ENCODE measurements at regions not wholly inside any gene's neighbourhood (a gene's known extent, or its start where the extent isn't known, plus 50 kb on each side); places are given as distances from the start of the nearest gene placed in this dataset.
"Not testable (repeated sequence)": the region's sequence is repeated elsewhere in the genome, so short reads cannot be mapped to it uniquely, and the experiment has no call there.

DNA sequence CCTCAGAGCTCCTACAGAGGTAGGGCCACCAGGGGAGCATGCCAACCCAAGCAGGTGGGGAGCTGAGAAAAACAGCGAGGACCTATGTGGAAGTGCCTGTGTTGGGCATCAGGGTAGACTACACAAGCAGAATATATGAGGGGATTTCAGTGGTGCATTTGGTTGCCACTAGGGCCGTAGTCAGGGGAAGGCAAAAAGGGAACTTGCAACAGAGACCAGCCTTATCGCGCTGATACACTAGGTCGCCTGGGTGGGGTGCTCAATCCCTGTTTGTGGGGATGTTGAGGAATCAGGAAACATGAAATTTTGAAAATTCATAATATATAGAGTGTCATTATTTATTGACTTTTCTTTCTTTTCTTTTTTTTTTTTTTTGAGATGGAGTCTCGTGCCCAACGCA lies 370.9 kb upstream of the PRR16 start:
- no peak for DNase-seq

DNA sequence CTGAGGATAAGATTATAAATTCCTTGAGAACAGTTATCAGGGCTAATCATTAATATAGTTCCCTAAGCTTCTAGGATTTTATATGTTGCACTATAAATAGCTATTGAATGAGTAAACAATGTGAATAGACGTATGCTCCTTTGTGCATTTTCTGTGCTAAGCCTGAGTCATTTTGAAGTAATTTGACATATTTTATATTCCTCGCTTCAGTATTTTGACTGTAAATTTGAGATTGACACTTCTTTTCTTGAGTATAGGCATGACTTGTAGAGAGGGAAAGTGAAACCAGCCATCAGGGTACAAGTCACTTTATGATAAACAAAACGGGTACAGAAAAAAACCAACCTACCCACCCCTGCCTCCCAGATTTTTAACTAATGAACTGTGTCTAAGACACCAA lies 367.7 kb upstream of the PRR16 start:
- DNase-seq: no peak

DNA sequence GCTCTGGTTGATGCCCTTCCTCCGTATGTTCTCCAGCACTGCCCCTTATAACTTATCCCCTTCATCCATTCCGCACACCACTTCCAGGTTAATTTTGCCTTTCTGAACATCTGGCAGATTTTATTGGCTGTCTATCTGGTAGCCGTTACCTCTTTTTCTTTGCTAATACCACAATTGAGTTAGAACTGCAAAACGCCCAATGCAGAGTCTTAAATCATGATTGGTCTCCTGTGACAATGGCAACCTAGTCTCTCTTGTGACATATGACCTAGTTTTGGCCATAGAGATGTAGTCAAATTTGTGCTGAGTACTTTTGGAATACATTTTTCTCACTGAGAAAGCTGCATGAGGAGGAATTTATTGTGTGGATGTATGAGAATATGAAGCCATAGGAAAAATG lies 365.7 kb upstream of the PRR16 start:
- DNase-seq: no peak

DNA sequence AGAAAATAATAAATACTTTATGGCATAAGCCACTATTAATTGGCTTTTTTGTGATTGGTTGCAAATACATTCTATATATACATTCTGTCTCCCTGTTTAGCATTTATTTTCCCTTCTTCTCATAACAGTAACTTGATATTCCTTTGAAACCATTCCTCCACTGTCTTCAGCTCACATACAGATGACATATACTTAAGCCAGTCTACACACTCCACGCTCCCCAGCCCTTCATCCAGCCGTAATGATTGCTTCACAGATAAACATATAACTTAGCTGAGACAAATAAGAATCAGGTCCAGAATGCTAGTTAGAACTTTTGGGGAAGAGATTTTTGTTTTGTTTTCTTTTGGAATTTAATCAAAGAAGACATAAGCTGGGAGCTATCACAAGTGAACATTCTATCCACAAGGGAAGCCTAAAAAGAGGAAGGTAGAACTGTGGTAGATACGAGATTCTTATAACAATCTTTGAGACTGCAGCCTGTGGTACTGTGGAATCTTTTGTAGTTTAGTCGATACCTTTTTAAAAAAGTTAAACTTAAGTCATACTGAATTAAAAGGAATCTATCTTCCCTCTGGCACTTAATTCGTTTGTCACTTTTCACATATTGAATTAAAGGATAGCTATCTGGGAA lies 365.1 kb upstream of the PRR16 start:
- DNase-seq: no peak

DNA sequence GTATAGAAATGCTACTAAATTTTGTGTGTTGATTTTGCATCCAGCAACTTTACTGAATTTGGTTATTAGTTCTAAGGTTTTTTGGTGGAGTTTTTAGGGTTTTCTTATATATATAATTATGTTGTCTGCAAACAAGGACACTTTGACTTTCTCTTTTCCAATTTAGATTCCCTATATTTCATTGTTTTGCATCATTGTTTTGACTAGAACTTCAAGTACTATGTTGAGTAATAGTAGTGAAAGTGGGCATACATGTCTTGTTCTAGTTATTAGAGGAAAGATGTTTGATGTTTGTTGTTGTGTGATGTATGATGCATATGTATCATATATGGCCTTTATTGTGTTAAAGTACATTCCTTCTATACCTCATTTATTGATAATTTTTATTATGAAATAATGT lies 362.3 kb upstream of the PRR16 start:
- DNase-seq: no peak

DNA sequence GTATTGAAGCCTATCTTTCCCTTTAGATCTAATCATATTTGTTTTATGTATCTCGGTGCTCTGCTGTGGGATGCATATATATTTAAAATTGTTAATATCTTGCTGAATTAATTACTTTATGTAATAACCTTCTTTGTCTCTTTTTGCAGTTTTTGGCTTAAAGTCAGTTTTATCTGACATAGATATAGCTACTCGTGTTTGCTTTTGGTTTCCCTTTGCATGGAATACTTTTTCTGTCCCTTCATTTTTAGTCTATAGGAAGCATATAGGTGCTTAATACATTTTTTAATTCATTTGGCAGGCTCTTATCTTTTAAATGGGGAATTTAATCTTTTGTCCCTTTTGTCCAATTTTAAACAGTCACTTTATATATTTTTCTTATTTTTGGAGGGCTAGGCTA lies 360.6 kb upstream of the PRR16 start:
- no peak for DNase-seq

DNA sequence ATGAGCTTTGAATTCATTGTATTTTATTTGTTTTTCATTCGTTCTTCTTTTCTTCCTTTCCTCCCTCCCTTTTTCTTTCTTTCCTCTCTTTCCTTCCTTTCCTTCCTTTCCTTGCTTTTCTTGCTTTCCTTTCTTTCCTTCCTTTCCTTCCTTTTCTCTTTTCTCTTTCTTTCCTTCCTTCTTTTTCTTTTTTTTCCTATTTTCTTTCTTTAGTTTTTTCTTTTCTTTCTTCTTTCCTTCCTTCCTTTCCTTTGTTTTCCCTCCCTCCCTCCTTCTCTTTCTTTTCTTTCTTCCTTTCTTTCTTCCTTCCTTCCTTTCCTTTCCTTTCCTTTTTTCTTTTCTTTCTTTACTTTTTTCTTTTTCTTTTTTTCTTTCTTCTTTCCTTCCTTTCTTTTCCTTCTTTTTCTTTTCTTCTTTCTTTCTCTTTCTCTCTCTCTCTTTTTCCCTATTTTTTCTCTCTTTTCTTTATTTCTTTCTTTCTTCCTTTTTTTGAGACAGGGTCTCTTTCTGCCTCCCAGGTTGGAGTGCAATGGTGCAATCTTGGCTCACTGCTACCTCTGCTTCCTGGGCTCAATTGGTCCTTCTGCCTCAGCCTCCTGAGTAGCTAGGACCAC lies 357.1 kb upstream of the PRR16 start:
- no peak for DNase-seq

DNA sequence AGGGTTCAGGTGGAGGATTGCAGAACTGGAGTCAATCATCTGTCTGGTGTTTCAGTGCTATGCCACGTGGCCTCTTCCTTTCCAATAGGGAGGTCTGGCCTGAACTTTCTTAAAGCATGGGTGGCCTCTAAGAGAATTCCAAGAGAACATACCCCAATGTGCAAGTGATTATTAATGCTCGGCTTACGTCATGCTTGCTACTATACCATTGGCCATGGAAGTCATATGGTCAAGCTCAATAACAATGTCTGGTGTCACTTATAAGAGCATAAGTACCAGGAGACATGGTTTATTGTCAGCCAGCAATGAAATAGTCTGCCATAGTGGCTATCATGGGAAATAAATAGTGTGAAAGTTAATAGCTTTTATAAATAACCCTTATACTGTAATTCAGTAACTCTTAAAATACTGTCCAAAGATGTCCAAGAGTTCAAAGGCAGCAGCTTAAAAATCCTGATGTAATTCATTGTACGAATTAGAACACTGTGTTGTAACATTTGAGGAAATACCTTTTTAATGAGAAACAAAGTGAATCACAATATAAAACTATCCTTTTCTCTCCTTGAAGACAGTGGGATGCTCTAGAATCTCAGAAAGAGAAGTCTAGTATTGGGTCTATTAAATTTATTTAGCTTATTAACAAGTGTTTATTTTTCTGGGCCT lies 355.4 kb upstream of the PRR16 start:
- no peak for DNase-seq

DNA sequence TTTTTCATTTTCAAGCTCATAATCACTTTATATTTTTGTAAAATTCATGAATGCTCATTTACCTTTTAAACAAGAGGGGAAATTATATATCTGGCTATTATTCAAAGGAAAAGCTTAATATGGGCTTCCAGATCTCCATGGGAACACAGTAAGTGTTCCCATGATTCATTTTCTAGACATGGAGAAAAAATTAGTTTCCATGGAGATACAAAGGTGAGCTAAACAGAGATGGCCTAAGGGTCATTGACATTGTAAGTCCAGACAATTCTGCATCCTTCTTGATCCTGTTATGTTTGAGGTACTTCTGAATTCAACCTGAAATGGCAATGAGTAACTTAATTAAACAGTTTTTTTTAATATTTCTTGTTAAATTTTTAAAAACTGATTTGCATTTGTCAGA lies 341.4 kb upstream of the PRR16 start:
- no peak for DNase-seq

DNA sequence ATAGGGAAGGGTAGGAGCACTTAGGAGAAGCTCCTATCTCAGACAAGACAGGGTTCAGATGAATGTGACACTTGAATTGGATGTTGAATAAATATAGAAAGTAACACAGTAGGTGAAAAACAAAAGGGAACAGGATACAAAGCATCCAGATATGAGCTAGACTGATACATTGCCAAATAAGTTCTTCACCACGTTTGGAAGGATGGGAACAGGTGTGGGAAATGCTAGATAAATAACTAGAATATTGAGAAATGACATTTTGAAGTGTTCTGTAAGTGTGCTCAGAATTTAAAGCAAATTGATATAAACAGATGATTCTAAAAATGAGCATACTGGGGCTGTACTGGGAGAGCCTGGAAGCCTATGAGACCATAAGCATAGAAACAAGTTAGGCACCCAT lies 340.1 kb upstream of the PRR16 start:
- no peak for DNase-seq

DNA sequence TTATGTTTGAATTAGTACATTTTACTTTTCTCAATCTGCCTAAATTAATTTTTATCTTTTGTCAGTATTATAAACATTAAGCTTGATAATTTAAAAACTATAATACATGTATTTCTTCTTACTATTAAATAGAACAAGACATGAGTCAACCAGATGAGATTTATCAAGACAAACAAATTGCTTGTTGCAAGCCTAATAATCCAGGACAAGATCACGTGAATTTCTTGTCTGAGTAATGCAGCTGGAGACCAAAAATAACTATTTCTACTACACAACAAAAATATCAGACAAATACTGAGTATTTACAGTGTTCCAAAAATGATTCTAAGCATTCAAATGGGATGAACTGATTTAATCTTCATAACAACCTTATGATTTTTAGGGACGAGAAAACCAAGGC lies 339.1 kb upstream of the PRR16 start:
- no peak for DNase-seq

DNA sequence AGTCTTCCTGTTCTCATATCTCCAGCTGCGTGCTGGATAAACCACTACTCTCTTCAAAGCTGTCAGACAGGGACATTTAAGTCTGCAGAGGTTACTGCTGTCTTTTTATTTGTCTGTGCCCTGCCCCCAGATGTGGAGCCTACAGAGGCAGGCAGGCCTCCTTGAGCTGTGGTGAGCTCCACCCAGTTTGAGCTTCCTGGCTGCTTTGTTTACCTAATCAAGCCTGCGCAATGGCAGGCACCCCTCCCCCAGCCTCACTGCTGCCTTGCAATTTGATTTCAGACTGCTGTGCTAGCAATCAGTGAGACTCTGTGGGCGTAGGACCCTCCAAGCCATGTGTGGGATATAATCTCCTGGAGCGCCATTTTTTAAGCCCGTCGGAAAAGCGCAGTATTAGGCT lies 331.8 kb upstream of the PRR16 start:
- not testable (repeated sequence) for DNase-seq

DNA sequence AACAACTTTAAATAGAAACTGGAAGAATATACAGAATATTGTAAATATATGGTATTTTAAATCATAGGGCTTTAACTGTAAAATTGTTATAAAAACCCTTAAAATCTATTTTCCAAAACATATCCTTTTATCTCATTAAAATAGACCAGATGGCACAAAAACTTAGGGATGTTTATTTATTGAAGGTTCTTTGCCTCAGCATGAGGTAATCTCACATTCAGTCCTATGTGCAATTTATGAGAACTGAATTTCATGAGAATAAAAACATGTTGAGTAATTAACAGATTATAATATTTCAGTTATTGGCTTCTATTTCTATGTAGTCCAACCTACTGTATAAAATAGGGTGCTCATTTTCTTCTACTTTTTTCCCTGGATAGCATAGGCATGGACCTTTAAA lies 329.2 kb upstream of the PRR16 start:
- no peak for DNase-seq

DNA sequence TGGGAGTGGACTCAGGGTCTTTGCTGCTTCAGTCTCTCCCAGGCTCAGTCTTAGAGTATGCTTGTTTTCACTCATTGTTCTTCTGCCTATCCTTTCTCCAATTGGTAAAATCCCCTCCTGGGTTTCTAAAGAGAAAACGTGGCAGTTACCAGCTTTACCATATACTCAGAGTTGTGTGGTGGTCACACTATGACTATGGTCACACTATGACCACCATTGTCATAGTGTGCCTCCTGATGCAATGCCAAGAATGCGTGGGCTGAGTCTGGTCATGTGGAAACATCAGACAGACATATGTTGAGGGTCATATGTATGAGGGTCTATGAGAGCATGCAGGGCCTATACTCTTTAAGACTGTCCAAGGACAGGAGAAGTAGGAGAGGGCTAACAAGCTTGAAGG lies 326.5 kb upstream of the PRR16 start:
- no peak for DNase-seq

DNA sequence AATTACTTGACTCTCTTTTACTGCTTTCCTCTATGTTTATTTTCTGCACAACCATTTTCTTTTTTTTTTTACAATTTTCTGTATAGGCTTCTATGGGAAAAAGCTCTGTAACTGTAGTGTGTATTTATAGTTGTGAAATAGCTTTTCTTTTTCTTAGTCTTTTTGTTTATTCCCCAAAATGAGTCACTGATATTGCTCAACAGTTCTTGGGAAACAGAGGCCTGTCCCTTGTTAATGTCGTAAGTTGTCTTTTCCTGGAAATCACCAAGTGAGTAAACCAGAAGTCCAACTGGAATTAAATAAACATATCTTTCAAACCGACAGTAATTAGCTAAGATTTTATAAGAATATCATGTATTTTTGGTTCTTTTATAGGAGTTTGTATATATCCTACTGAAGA lies 325.1 kb upstream of the PRR16 start:
- no peak for DNase-seq

DNA sequence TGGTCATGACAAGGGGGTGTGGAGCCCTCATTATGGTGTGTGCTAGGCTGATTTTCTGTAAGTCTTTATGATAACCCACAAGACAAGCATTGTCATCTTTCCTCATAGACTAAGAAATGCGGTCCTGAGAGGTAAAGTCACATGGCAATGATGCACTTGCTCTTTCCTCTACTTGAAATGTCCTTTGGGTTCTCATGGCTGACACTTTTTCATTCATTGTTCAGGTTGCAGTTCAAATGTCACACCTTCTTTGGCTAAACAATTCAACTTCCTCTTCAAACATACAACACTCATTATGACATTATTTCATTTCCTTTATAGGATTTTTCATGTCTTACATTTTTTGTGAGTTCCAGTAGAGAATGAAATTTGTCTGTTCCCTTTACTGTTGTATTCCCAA lies 323.6 kb upstream of the PRR16 start:
- no peak for DNase-seq

DNA sequence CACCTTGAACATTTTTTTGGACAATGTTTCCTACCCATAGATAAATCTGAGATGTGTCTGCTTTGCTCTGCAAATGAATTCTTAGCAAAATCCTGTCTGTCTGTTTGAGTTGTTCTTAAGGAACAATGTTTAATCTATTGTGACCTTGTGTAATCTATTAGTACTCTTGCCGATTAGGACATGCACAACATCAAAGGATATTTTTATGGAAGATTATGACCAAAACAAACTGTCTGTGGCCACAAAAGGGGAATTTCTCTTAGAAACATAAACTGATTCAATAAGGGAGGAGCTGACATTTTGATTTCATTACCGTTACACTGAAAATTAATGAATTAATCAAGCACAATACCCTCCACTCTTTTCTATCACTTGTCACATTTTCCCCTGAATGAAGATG lies 323.0 kb upstream of the PRR16 start:
- DNase-seq: no peak

DNA sequence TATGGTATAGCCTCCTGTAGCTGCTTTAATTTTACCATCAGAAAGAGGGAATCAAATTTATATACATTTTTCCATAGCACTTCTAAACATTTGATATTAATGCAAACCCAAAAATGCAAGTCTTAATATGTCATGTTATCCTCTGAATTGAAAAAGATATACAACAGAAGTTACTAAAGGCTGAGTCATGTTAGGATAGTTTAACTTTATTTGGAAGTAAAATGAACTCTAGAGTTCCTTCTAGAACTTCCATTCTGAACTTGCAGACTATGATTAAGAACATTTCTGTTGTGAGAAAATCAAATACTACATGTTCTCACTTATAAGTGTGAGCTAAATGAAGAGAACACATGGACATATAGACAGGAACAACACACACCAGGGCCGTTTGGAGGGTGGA lies 317.3 kb upstream of the PRR16 start:
- no peak for DNase-seq

DNA sequence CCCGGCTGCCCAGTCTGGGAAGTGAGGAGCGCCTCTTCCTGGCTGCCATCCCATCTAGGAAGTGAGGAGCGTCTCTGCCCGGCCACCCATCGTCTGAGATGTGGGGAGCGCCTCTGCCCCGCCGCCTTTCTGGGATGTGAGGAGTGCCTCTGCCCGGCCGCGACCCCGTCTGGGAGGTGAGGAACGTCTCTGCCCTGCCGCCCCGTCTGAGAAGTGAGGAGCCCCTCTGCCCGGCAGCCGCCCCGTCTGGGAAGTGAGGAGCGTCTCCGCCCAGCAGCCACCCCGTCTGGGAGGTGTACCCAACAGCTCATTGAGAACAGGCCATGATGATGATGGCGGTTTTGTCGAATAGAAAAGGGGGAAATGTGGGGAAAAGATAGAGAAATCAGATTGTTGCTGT lies 316.2 kb upstream of the PRR16 start:
- not testable (repeated sequence) for DNase-seq

DNA sequence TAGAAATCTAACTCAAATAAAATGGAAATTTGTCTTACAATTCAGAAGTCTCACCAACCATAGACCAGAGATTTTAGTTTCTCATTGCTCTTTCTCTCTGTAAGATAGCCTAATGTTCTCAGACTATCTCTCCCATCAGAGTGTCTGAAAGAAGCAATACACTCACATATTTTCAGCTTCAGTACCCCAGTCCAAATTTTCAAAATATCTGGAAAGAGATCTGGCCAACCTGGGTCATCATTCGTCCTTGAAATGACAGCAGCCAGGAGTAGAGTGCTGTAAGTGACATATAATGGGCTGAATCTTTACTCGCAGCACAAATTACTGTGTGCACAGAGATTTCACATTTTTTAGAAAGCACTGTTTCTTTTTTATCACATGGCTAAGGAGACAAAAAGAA lies 313.3 kb upstream of the PRR16 start:
- no peak for DNase-seq

DNA sequence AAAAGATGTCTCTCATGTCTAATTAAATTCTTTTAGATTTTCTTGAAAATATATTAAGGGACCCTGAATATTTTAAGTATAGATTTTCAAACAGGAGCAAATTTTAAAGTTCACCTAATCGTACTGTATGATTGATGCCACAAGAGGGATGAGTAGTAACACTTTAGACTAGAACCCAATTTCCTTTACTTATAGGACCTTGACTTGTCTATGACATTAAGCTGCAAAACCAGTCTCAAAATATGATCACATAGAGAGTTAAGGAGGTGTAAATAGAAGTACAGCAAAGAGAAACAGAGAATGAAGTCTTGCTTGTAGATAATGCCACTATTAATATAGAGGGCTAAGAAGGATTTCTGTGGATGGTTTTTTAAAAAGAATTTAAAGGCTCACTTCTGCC lies 312.9 kb upstream of the PRR16 start:
- DNase-seq: no peak

DNA sequence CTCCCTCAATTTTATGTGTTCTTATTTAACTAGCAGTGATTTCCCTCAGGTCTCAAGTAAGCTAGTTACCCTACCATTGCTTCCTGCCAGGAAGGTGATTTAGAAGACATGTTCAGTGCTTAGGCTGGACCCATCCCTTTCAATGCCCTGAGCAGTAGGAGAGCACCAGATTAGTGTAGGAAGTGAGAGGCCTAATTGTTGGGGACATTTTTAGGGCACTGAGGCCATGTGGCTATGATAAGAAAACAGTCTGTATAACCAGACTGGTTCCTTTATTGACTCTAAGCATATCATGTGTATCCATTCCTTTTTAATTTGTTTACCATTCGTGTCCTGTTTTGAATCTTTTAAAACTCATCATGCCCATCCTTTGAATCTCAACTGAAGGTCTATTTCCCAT lies 312.3 kb upstream of the PRR16 start:
- DNase-seq: no peak

DNA sequence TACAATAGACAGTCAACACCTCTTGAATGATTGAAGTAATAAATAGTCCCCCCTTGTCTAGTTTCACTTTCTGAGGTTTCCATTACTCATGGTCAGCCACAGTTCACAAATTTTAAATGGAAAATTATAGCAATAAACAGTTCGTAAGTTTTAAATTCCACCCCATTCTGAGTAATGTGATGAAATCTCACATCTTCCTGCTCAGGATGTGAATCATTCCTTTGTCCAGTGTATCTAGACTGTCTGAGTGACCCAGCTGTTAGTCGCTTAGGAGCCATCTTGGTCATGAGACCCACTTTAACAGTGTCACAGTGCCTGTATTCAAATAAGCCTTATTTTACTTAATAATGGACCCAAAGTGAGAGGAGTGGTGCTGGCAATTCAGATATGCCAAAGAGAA lies 311.6 kb upstream of the PRR16 start:
- no peak for DNase-seq

DNA sequence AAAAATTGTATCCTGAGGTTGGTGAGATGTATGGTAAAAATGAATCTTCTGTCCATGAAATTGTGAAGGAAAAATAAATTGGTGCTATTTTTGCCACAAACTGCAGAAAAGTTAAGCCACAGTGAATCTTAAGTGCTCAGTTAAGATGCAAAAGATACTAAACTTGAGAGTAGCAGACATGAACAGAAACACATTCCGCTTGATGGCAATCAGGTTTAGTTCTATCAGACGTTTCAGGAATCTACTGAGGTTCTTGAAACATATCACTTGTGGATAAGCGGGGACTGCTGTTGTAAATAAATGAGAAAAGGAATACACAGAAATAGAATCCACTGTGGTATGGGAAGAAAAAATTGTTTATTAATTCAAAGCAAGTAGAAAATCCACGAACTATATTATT lies 311.2 kb upstream of the PRR16 start:
- no peak for DNase-seq

DNA sequence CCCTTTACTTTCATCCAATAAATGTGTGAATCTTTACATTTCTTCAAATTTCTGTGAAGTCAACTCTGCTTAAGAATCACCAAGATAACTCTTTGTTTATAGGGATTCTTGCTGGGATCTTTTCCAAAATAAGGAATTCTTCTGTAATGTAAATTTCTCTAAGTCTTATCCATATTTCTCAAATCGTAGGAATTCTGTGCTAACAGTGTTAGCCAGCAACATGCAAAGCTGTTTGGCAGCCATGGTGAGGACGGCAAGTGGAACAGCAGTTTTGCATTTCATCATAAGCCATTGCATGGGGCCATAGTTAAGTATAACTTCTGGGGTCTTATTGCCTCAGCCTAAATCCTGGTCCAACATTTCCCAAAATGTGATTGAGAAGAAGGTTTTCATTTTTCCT lies 310.5 kb upstream of the PRR16 start:
- no peak for DNase-seq
